ENCODE measurements at regions not wholly inside any gene's neighbourhood (a gene's known extent, or its start where the extent isn't known, plus 50 kb on each side); places are given as distances from the start of the nearest gene placed in this dataset.

- TF ChIP-seq ZBTB40 (IDR thresholded peaks at IDR 0.05; ENCODE audit: borderline replicate concordance) (no peak), EED (IDR thresholded peaks at IDR 0.05; ENCODE audit: low read depth) (no peak)
Observed at GRCh38 chr4:19748519-19749479, 502.9 kb upstream of the SLIT2 start (continued).

GRCh38 chr4:19746377-19746776 lies 505.3 kb upstream of the SLIT2 start:
- H3K9ac ChIP-seq (ENCODE audit: control insufficient read depth, insufficient read depth, low read length) = no peak overlapping the region
- CTCF ChIA-PET = no interaction called here

More at GRCh38 chr4:19746377-19746776, 505.3 kb upstream of the SLIT2 start:
- no TSS peak for BruUV-seq (replicated peaks)
- no peaks in the 10 kb centered on the region for H3K9me3 ChIP-seq (replicated peaks; ENCODE audit: control insufficient read depth, insufficient read depth, low read length)
- TF ChIP-seq EED (IDR thresholded peaks at IDR 0.05; ENCODE audit: low read depth) (no peak), RELB (IDR thresholded peaks at IDR 0.05; ENCODE audit: low read depth) (no peak), SP1 (IDR thresholded peaks at IDR 0.05; ENCODE audit: low read depth, low read length) (no peak), IRF5 (IDR thresholded peaks at IDR 0.05; ENCODE audit: borderline replicate concordance) (no peak)
- H3K27ac ChIP-seq (ENCODE audit: control insufficient read depth, insufficient read depth) = no peak overlapping the region
- in situ Hi-C loops (cut with MboI) = no loop called here
- no peak overlapping the region for H3K4me2 ChIP-seq (ENCODE audit: control insufficient read depth, insufficient read depth)
- ChIA-PET POLR2A (no interaction called here), SMC1A (ENCODE audit: uncharacterized antibody, unreplicated experiment) (no interaction called here), RAD21 (ENCODE audit: unreplicated experiment) (no interaction called here)
- intact Hi-C loops (cut with micrococcal nuclease; ENCODE audit: unreplicated experiment) = no loop called here
- FAIRE-seq (no peak), DNase-seq (ENCODE audit: low read depth, low spot score) (no peak), ATAC-seq (no peak)
- H3K4me3 ChIP-seq = no peak overlapping the region
- no peaks in the 10 kb centered on the region for H3K4me1 ChIP-seq (ENCODE audit: control insufficient read depth, insufficient read depth, low read length)
- H3K79me2 ChIP-seq (ENCODE audit: control insufficient read depth, insufficient read depth, low read length) = no peaks in the 10 kb centered on the region
- H3K27me3 ChIP-seq (replicated peaks in 1 of 2; ENCODE audit: control insufficient read depth in 2 of 2, insufficient read depth in 2 of 2, low read length in 1 of 2) = no peaks in the 10 kb centered on the region
- WGBS (ENCODE audit: insufficient coverage, insufficient replicate concordance, low lambda C conversion rate, missing lambda C conversion rate) = 5% methylated on average over 2 of the region's 2 CpGs
- H3K36me3 ChIP-seq (ENCODE audit: control insufficient read depth in 2 of 2, insufficient read depth in 2 of 2, low read length in 1 of 2) = no peaks in the 10 kb centered on the region
- no peaks in the 10 kb centered on the region for H4K20me1 ChIP-seq (ENCODE audit: control insufficient read depth, insufficient read depth)
- H2AFZ ChIP-seq (ENCODE audit: control insufficient read depth, low read depth, low read length) = no peak overlapping the region

Measured in GM12878 (cell line).